ENCODE measurements at regions not wholly inside any gene's neighbourhood (a gene's known extent, or its start where the extent isn't known, plus 50 kb on each side); places are given as distances from the start of the nearest gene placed in this dataset.
A peak's percentile ranks its signal among the peaks of the same experiment; 100 is the strongest.

DNA sequence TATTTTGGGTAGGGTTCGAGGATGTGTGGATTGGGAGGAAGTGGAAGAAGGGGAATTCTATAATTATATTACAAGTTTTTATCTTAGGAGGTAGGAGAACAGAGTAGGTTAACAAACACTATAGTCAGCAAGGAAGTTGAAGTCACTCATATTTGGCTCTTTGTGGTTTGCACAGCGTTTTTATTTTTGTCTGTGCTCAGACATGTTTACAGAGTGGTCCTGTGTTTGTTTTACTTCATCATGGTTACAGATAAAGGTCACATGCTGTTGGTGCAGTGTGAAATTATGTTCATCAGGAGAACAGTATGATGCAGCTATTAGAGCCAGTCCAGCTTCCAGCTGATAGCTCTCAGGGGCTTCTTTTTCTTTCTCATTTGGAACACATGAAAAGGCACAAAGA lies 299.9 kb upstream of the SFRP2 start:
- DNase-seq (ENCODE audit: low read depth): no peak

GRCh38 chr4:154086247-154086646 lies 297.4 kb upstream of the SFRP2 start:
- DNase-seq (ENCODE audit: low read depth): no peak

DNA sequence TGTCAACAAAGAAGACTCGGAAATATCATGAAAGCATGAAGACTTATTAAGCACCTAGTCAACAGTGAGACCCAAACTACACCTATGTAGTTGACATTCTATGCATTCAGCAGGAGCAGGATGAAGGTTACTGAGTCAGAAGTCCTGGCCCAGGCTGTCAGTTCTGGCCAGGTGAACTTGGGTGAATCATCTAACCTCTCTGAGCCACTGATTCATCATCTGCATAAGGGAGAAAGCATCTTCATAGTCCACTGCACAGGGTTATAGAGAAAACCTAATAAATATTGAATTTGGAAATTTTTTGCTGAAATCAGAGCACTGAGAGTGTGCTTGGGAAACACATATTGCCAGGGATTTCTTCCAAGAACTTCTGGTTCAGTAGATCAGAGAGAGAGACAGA lies 296.0 kb upstream of the SFRP2 start:
- no peak for DNase-seq (ENCODE audit: low read depth)

DNA sequence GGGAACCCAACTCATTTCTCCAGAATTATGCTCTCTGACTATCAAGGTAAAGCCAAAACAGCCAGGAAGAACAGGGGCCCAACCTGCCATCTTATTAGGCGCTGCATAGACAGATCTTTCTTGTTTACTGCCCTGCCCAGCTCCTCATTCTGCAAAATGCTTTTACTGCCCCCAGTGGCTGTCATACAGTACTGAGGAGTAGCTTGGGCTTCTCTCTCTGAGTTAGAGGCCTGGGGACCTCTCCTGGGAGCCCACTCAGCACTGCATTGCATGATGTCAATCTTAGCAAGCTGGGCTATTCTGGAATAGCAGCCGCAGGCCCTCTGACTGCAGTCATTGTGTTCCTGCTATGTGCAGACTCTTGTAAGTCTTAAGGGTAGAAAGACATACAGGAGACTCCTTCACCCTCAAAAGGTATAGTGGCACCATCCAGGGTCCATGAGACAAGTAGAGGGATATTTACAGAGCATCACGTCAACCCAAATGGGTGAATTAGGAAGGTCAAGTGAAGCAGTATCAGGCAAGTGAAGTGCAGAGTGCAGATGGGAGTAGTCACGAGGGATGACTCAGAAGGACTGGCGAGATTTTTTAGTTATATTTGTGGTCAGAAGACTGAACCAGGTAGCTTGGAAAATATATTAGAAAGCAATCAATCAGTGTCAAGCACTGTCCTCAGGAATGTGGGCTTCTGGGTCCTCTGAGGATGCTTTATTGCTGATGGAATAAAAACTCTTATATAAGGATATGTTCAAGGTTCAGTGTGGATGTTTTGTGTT lies 294.1 kb upstream of the SFRP2 start:
- DNase-seq (ENCODE audit: low read depth): no peak

DNA sequence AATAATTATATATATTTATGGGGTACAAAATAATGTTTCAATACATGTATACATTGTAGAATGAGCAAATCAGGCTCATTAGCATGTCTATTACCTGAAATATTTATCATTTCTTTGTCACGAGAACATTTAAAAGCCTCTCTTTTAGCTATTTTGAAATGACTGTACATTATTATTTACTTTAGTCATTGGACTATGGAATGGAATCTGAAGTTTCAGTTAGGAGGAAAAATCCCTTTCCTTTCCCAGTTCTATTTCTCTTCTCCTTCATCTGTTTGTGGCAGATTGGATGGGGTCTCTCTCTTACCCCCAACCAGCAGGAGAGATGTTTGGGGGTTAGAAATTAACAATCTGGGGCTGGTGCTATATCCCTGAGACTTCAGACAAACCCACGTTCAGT lies 292.5 kb upstream of the SFRP2 start:
- DNase-seq (ENCODE audit: low read depth): no peak

GRCh38 chr4:154078504-154079350 lies 289.8 kb upstream of the SFRP2 start:
- DNase-seq (ENCODE audit: low read depth): no peak

- DNase-seq (ENCODE audit: low read depth): peak; percentile 24
Observed at GRCh38 chr4:154076921-154077320, 288.0 kb upstream of the SFRP2 start.

DNA sequence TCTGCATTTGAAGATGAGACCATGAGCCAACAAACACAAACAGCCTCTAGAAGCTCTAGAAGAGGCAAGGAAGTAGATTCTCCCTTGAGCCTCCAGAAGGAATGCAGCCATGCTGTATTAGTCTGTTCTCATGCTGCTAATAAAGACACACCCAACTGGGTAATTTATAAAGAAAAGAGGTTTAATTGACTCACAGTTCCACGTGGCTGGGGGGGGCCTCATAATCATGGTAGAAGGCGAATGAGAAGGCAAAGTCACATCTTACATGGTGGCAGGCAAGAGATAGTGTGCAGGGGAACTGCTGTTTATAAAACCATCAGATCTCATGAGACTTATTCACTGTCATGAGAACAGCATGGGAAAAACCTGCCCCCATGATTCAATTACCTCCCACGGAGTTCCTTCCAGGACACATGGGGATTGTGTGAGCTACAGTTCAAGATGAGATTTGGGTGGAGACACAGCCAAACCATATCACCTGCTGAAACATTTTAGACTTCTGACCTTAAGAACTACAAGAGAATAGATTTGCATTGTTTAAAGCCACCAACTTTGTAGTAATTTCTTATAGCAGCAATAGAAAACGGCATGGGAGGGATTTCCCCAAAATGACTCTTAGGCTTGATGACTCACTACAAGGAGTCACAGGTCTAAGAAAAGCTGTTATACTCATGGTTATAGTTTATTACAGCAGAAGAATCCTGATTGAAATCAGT lies 284.4 kb upstream of the SFRP2 start:
- DNase-seq (ENCODE audit: low read depth): peak; percentile 44

DNA sequence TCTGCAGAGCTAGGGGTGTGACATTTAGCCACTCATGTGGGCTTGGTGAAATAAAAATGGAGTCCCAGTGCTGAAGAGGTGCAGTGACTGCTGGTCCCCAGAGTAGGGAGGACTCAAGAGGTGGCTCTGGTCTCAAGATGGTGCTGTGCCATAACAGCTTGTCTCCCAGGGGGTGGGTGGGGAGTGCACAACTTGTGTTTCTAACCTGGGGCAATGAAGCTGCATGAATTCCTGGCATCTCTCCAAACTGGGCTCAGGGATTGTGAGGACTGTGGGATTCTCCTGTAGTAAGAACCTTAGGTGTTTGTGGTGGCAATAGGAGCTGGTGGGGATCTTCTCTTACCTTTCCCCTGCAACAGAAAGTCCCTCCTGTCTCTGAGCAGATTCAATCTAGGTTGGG lies 278.9 kb upstream of the SFRP2 start:
- DNase-seq (ENCODE audit: low read depth): no peak

- DNase-seq (ENCODE audit: low read depth): no peak
Observed at GRCh38 chr4:154065368-154065767, 276.5 kb upstream of the SFRP2 start.

DNA sequence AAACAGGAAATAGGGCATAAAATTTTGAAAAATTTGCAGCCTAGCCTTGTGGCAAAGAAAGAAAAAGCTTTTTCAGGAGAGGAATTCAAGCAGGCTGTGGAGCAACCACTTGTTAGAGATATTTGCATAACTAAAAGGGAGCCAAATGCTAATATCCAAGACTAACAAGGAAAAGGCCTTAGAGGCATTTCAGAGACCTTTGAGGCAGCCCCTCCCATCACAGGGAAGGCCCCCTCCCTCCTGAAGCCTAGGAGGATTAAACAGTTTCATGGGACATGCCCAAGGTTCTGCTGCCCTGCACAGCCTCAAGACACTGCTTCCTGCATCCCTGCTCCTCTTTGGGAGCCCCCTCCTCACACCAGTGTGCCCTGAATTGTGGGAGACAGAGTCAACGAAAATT lies 275.4 kb upstream of the SFRP2 start:
- DNase-seq (ENCODE audit: low read depth): no peak

GRCh38 chr4:154049457-154050181 lies 260.7 kb upstream of the SFRP2 start:
- DNase-seq (ENCODE audit: low read depth): peak; percentile 71

DNA sequence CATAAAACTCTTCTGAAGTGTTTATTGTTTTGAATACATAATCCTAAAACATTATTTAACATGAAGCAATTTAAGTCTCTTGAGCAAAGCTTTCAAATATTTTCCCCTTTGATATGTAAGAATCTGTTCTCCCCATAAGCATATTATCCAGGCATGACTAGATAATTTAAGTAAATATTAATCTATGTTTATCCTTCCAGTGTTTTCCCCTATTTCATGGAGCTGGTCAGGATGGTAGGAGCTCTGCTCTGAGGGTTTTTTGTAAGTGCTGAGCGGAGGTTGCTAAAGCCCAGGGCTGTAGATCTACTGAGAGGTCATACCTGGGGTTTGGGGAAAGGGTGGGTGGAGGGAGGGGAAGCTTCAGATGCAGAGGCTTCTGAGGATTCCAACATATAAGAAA lies 258.9 kb upstream of the SFRP2 start:
- DNase-seq (ENCODE audit: low read depth): no peak

DNA sequence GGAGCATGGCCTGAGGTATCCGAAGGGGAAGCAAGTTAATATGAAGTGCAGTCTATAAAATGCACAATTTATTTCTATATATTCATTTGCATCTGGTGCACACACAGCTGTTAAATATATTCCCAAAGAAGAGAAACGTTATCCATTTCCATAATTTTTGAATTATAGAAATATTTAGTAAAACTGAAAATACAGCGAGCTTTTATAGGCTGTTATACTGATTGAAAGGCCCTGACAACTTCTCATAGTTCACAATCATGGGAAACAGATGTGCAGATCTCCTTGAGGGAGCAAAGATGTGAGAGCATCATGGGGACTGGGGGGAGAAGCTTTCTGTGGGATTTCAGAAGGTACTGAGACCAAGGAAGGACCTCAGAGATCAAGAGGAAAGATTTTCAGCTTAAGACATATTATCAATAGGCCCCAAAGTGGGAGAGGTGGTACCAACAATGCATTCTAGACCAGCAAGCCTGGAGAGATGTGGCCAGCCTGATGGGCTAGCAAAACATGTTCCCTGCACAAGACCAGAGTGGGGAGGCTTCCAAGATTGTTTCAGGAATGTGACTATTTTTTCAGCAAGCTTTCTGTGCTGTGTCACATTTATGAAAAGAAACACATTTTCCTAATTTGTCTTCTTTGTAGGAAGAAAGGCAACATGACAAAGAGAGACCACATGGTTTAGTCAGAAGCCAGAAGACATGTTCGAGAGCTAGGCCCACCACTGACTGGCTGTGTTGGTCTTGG lies 256.0 kb upstream of the SFRP2 start:
- no peak for DNase-seq (ENCODE audit: low read depth)

GRCh38 chr4:154044108-154044531 lies 255.2 kb upstream of the SFRP2 start:
- DNase-seq (ENCODE audit: low read depth): no peak

DNA sequence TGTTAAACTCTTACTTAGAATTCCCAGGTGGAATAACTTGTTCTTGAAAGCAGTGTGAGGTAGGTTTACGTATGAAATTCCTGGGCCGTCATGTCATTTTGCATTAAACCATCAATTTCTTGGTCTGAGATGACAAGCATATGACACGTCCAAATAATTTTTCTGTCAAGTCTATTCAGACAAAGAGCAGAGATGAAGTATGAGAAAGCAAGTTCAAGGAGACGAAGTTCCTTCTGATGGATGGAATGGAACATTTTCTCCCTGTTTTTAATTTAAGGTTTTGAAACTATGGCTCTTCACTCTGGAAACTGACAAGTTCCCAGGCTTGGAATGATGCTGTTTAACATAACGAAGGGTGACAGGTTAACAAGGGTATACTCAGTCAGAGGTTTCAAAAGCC lies 252.8 kb upstream of the SFRP2 start:
- DNase-seq (ENCODE audit: low read depth): no peak

- DNase-seq (ENCODE audit: low read depth): no peak
Observed at GRCh38 chr4:154039435-154040343, 250.8 kb upstream of the SFRP2 start.

DNA sequence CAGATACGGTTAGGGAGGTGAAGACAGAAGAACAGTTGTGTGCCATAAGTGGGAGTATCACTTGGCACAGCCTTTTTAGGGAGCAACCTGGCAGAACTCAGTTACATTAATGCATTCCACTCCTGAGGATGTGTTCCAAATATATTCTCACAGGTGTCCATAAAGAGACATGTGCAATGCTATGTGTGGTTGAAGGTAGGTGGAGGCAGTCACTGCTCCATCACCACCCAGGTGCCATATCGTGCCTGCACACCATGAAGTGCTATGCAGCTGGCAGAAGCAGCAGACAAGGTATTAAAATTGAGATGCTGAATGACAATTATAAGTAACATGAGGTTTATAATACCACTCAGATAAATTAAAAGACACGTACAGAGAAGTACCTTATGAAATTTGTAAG lies 248.0 kb upstream of the SFRP2 start:
- no peak for DNase-seq (ENCODE audit: low read depth)

- no peak for DNase-seq (ENCODE audit: low read depth)
Observed at GRCh38 chr4:154035341-154035740, 246.5 kb upstream of the SFRP2 start.

DNA sequence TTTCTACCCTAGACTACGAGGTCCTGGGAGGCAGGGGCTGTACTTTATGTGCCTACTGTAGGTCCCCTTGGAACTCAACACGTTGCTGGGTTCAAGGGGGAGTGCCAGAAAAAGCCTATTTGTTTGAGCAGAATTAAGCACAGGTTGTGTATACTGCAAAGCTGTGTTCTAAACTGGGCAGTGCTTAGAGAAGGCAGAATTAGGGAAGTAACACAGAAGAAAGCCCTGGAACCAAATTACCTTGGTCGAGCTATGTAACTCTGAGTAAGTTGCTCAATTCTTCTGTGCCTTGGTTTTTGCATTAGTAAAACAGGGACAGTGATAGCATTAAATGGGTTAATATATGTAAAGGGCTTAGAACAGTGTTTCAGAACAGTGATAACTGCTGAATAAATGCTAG lies 245.0 kb upstream of the SFRP2 start:
- no peak for DNase-seq (ENCODE audit: low read depth)

Data from GM04503 (cell line).